GM12878 (cell line): ENCODE measurements at regions not wholly inside any gene's neighbourhood (a gene's known extent, or its start where the extent isn't known, plus 50 kb on each side); places are given as distances from the start of the nearest gene placed in this dataset.

Source experiments
- BHLHE40 ChIP-seq, 2 experiments: fragments of 450-650 bp in 1 of 2; IDR thresholded peaks; 2 replicates each; pipeline ENCODE4 v1.6.1; 2011 to 2017; ENCODE audit warnings: low read depth in 2 of 2, borderline replicate concordance in 1 of 2, improper control_type of control experiment in 1 of 2, low read length in 1 of 2, mild to moderate bottlenecking in 1 of 2
- CEBPB ChIP-seq, 2 experiments: fragments of 150-350 bp in 1 of 2; IDR thresholded peaks; 2 replicates each; pipeline ENCODE4 v1.6.1; 2012 to 2014; ENCODE audit warnings: low read depth in 2 of 2, low read length in 2 of 2, borderline replicate concordance in 1 of 2, inconsistent platforms in 1 of 2
- CTCF ChIP-seq, 3 experiments: IDR thresholded peaks in 2 of 3; conservative IDR thresholded peaks in 1 of 3; 2 replicates each; pipeline ENCODE4 v1.5.1; 2011; ENCODE audit warnings: low read depth in 3 of 3, low read length in 3 of 3, mild to moderate bottlenecking in 3 of 3, control low read depth in 2 of 3, moderate library complexity in 2 of 3, inconsistent platforms in 1 of 3, mixed read lengths in 1 of 3; ENCODE audit not compliant: control insufficient read depth in 2 of 3, insufficient read depth in 1 of 3; ENCODE audit errors: extremely low read depth in 1 of 3
- E2F8 ChIP-seq: fragments of 450-650 bp; IDR thresholded peaks from 2 replicates; pipeline ENCODE4 v1.6.1; 2018; ENCODE audit warnings: mild to moderate bottlenecking, low read depth, moderate library complexity; ENCODE audit not compliant: partially characterized antibody
- EGR1 ChIP-seq, 2 experiments: IDR thresholded peaks; 1 replicate in 1 of 2; 2 replicates in 1 of 2; pipeline ENCODE4 v1.6.1; 2011 to 2012; ENCODE audit warnings: low read depth in 2 of 2, low read length in 2 of 2, borderline replicate concordance in 1 of 2, mild to moderate bottlenecking in 1 of 2, moderate library complexity in 1 of 2
- JUND ChIP-seq: IDR thresholded peaks from 2 replicates; pipeline ENCODE4 v1.6.1; 2012; ENCODE audit warnings: low read depth, mild to moderate bottlenecking, low read length, improper control_type of control experiment, moderate library complexity
- POLR2AphosphoS5 ChIP-seq: IDR thresholded peaks from 2 replicates; pipeline ENCODE4 v1.6.1; 2011; ENCODE audit warnings: mild to moderate bottlenecking, low read length, inconsistent platforms
- SUZ12 ChIP-seq: fragments of 200-600 bp; sonication (generic); IDR thresholded peaks from one replicate; pipeline ENCODE4 v1.6.1; 2018; ENCODE audit warnings: antibody characterized with exemption, mild to moderate bottlenecking; ENCODE audit not compliant: unreplicated experiment
- TARDBP ChIP-seq: IDR thresholded peaks from 2 replicates; pipeline ENCODE4 v1.6.1; 2016; ENCODE audit warnings: borderline replicate concordance
- ZNF274 ChIP-seq: IDR thresholded peaks from one replicate; pipeline ENCODE4 v1.8.0; 2011; ENCODE audit not compliant: insufficient read length, insufficient read depth

GRCh38 chr13:44822291-44822690 lies 167.0 kb downstream of the NUFIP1 start:
- TF ChIP-seq ZNF274 (no peak), CTCF (IDR thresholded peaks at IDR 0.05 in 2 of 3, conservative IDR thresholded peaks at IDR 0.05 in 1 of 3; ENCODE audit: control insufficient read depth in 2 of 3, extremely low read depth in 1 of 3, insufficient read depth in 1 of 3, low read depth in 3 of 3, low read length in 3 of 3) (no peak), TARDBP (no peak), CEBPB (IDR thresholded peaks at IDR 0.05; ENCODE audit: borderline replicate concordance in 1 of 2, low read depth in 2 of 2, low read length in 2 of 2) (no peak), JUND (no peak), BHLHE40 (IDR thresholded peaks at IDR 0.05; ENCODE audit: borderline replicate concordance in 1 of 2, low read depth in 2 of 2, low read length in 1 of 2) (no peak), SUZ12 (no peak), POLR2AphosphoS5 (no peak), E2F8 (no peak), EGR1 (IDR thresholded peaks at IDR 0.05; ENCODE audit: borderline replicate concordance in 1 of 2, low read depth in 2 of 2, low read length in 2 of 2) (no peak)
